H1 (cell line): ENCODE measurements at regions not wholly inside any gene's neighbourhood (a gene's known extent, or its start where the extent isn't known, plus 50 kb on each side); places are given as distances from the start of the nearest gene placed in this dataset.

Experiments used
- CTCF ChIA-PET: fragments of 300-600 bp; sonication (Branson Sonifier 250); formaldehyde crosslinking; loops from one replicate; lab custom pipeline; 2021; ENCODE audit not compliant: partially characterized antibody; lab: Charles Lee
- POLR2A ChIA-PET: fragments of 300-600 bp; sonication (Branson Sonifier 250); formaldehyde crosslinking; loops from one replicate; lab custom pipeline; 2021; ENCODE audit warnings: inconsistent platforms; ENCODE audit not compliant: partially characterized antibody; lab: Charles Lee
- DNase-seq, 2 experiments: peaks; one replicate each; pipeline versions ENCODE4 v3.0.0 to v3.0.0-alpha.2; 2010 to 2022; ENCODE audit warnings: low spot score in 2 of 2, low read depth in 1 of 2, mixed read lengths in 1 of 2
- FAIRE-seq: peaks from 2 replicates; lab custom pipeline; 2011; peaks lifted over from hg19 to GRCh38; lab: Jason Lieb, UNC
- H2AFZ ChIP-seq: 2 replicates; pipeline ENCODE4 v1.8.1; 2012; ENCODE audit warnings: low read length, inconsistent platforms
- H2AK5ac ChIP-seq: 2 replicates; pipeline ENCODE4 v1.6.1; 2013; ENCODE audit warnings: low read depth, low read length
- H2BK120ac ChIP-seq: replicated peaks from 2 replicates; pipeline ENCODE3; 2013; ENCODE audit warnings: low read depth, low read length, inconsistent platforms
- H2BK12ac ChIP-seq: 2 replicates; pipeline ENCODE4 v1.6.1; 2013; ENCODE audit warnings: low read depth, low read length
- H2BK15ac ChIP-seq: 2 replicates; pipeline ENCODE4 v1.6.1; 2013; ENCODE audit warnings: low read length
- H2BK20ac ChIP-seq: 2 replicates; pipeline ENCODE4 v1.6.1; 2013; ENCODE audit warnings: low read length
- H2BK5ac ChIP-seq: 2 replicates; pipeline ENCODE4 v1.6.1; 2013; ENCODE audit warnings: low read depth, low read length
- H3K14ac ChIP-seq: 2 replicates; pipeline ENCODE4 v1.6.1; 2013; ENCODE audit warnings: inconsistent platforms; ENCODE audit not compliant: insufficient read length
- H3K18ac ChIP-seq: 2 replicates; pipeline ENCODE4 v1.6.1; 2013; ENCODE audit warnings: low read length; ENCODE audit errors: extremely low read depth
- H3K23ac ChIP-seq: 2 replicates; pipeline ENCODE4 v1.6.1; 2013; ENCODE audit warnings: inconsistent platforms; ENCODE audit not compliant: insufficient read length
- H3K23me2 ChIP-seq: 2 replicates; pipeline ENCODE4 v1.6.1; 2013; ENCODE audit warnings: low read depth, low read length
- H3K27ac ChIP-seq: 2 replicates; pipeline ENCODE4 v1.6.1; 2011; ENCODE audit warnings: low read depth, low read length, inconsistent platforms
- H3K27me3 ChIP-seq, 4 experiments: replicated peaks in 1 of 4; 1 replicate in 1 of 4; 2 replicates in 3 of 4; pipeline versions ENCODE4 v1.6.1 to v1.8.1; 2011 to 2013; ENCODE audit warnings: low read length in 3 of 4, mild to moderate bottlenecking in 3 of 4, inconsistent platforms in 2 of 4, mixed read lengths in 2 of 4, moderate library complexity in 1 of 4; ENCODE audit not compliant: control insufficient read depth in 3 of 4, insufficient read depth in 3 of 4; ENCODE audit errors: extremely low read depth in 1 of 4
- H3K36me3 ChIP-seq, 4 experiments: 2 replicates each; pipeline versions ENCODE4 v1.6.1 to v1.8.1; 2011 to 2013; ENCODE audit warnings: mild to moderate bottlenecking in 4 of 4, low read length in 3 of 4, moderate library complexity in 2 of 4, control low read depth in 1 of 4, inconsistent platforms in 1 of 4; ENCODE audit not compliant: insufficient read depth in 4 of 4, control insufficient read depth in 2 of 4
- H3K4ac ChIP-seq: replicated peaks from 2 replicates; pipeline ENCODE3; 2013; ENCODE audit warnings: low read length, low read depth, mixed read lengths, inconsistent platforms; ENCODE audit not compliant: insufficient read length
- H3K4me1 ChIP-seq, 4 experiments: replicated peaks in 1 of 4; 1 replicate in 1 of 4; 2 replicates in 3 of 4; pipeline versions ENCODE4 v1.6.1 to v1.8.1; 2011 to 2013; ENCODE audit warnings: low read length in 3 of 4, inconsistent platforms in 2 of 4, mixed read lengths in 1 of 4; ENCODE audit not compliant: insufficient read depth in 4 of 4, control insufficient read depth in 3 of 4
- H3K4me2 ChIP-seq, 2 experiments: 2 replicates each; pipeline versions ENCODE4 v1.6.1 to v1.8.1; 2011 to 2013; ENCODE audit warnings: low read depth in 2 of 2, low read length in 2 of 2, control low read depth in 1 of 2, inconsistent platforms in 1 of 2, mild to moderate bottlenecking in 1 of 2; ENCODE audit not compliant: insufficient read depth in 1 of 2
- H3K4me3 ChIP-seq, 4 experiments: fragments of 200-600, 300-600 bp in 1 of 4; sonication (generic), shearing (Covaris generic), sonication (Bioruptor Twin) in 1 of 4; 2 replicates each; pipeline versions ENCODE4 v1.5.1 to v1.8.1; 2011 to 2016; ENCODE audit warnings: low read length in 4 of 4, low read depth in 3 of 4, control low read depth in 2 of 4, inconsistent platforms in 2 of 4, mild to moderate bottlenecking in 2 of 4, mixed read lengths in 1 of 4, moderate library complexity in 1 of 4; ENCODE audit not compliant: insufficient read depth in 2 of 4; ENCODE audit errors: extremely low read depth in 1 of 4
- H3K56ac ChIP-seq: replicated peaks from 2 replicates; pipeline ENCODE3; 2013; ENCODE audit warnings: low read depth, mild to moderate bottlenecking, mixed read lengths, low read length, inconsistent platforms; ENCODE audit not compliant: insufficient read length
- H3K79me1 ChIP-seq: 2 replicates; pipeline ENCODE4 v1.6.1; 2013; ENCODE audit warnings: low read depth, low read length, control low read depth
- H3K79me2 ChIP-seq, 2 experiments: 2 replicates each; pipeline versions ENCODE4 v1.6.1 to v1.8.1; 2012 to 2013; ENCODE audit warnings: low read length in 2 of 2, mild to moderate bottlenecking in 2 of 2, inconsistent platforms in 1 of 2; ENCODE audit not compliant: insufficient read depth in 2 of 2, control insufficient read depth in 1 of 2
- H3K9ac ChIP-seq, 4 experiments: replicated peaks in 1 of 4; 1 replicate in 1 of 4; 2 replicates in 3 of 4; pipeline versions ENCODE4 v1.6.1 to v1.8.1; 2011 to 2013; ENCODE audit warnings: low read depth in 3 of 4, low read length in 3 of 4, control low read depth in 2 of 4, mild to moderate bottlenecking in 2 of 4, moderate library complexity in 2 of 4, inconsistent platforms in 1 of 4; ENCODE audit errors: extremely low read depth in 1 of 4
- H3K9me3 ChIP-seq, 2 experiments: 2 replicates each; pipeline versions ENCODE4 v1.6.1 to v1.8.1; 2012 to 2013; ENCODE audit warnings: mild to moderate bottlenecking in 2 of 2, moderate library complexity in 2 of 2, control low read depth in 1 of 2, inconsistent platforms in 1 of 2, low read depth in 1 of 2, low read length in 1 of 2, mixed read lengths in 1 of 2; ENCODE audit not compliant: insufficient read depth in 2 of 2
- H4K20me1 ChIP-seq, 2 experiments: replicated peaks in 1 of 2; 2 replicates each; pipeline versions ENCODE3 to v1.8.1; 2011 to 2013; ENCODE audit warnings: inconsistent platforms in 2 of 2, low read length in 2 of 2, mild to moderate bottlenecking in 1 of 2; ENCODE audit not compliant: insufficient read depth in 2 of 2, control insufficient read depth in 1 of 2
- H4K5ac ChIP-seq: 2 replicates; pipeline ENCODE4 v1.6.1; 2013; ENCODE audit warnings: low read length, low read depth, mixed read lengths, inconsistent platforms; ENCODE audit not compliant: insufficient read length
- H4K8ac ChIP-seq: 2 replicates; pipeline ENCODE4 v1.8.0; 2013; ENCODE audit warnings: mild to moderate bottlenecking, moderate library complexity, low read length, inconsistent platforms; ENCODE audit not compliant: insufficient read depth; ENCODE audit errors: extremely low read depth
- H4K91ac ChIP-seq: replicated peaks from 2 replicates; pipeline ENCODE3; 2013; ENCODE audit warnings: low read length, mixed read lengths, inconsistent platforms; ENCODE audit not compliant: insufficient read length
- CREB1 ChIP-seq: IDR thresholded peaks from 2 replicates; pipeline ENCODE4 v1.6.1; 2012; ENCODE audit warnings: inconsistent platforms
- FOSL1 ChIP-seq: IDR thresholded peaks from 2 replicates; pipeline ENCODE4 v1.6.1; 2011; ENCODE audit warnings: mild to moderate bottlenecking, low read depth, low read length, moderate library complexity; ENCODE audit not compliant: insufficient read depth
- HDAC2 ChIP-seq, 2 experiments: fragments of 300-600 bp in 1 of 2; sonication (generic) in 1 of 2; IDR thresholded peaks; 2 replicates each; pipeline ENCODE4 v1.6.1; 2011 to 2012; ENCODE audit warnings: low read depth in 2 of 2, low read length in 2 of 2, mild to moderate bottlenecking in 2 of 2, moderate library complexity in 2 of 2, borderline replicate concordance in 1 of 2, inconsistent platforms in 1 of 2
- JUND ChIP-seq: IDR thresholded peaks from 2 replicates; pipeline ENCODE4 v1.6.1; 2011; ENCODE audit warnings: mild to moderate bottlenecking, improper control_type of control experiment, low read length
- MAFK ChIP-seq: IDR thresholded peaks from 2 replicates; pipeline ENCODE4 v1.6.1; 2012; ENCODE audit warnings: low read depth, mild to moderate bottlenecking, improper control_type of control experiment, low read length
- POLR2AphosphoS5 ChIP-seq: IDR thresholded peaks from 2 replicates; pipeline ENCODE4 v1.6.1; 2011; ENCODE audit warnings: low read depth, low read length
- RAD21 ChIP-seq, 2 experiments: IDR thresholded peaks in 1 of 2; conservative IDR thresholded peaks in 1 of 2; 2 replicates each; pipeline ENCODE4 v1.6.1; 2011; ENCODE audit warnings: low read depth in 2 of 2, low read length in 2 of 2, improper control_type of control experiment in 1 of 2, inconsistent platforms in 1 of 2, mild to moderate bottlenecking in 1 of 2, moderate library complexity in 1 of 2
- RFX5 ChIP-seq: IDR thresholded peaks from 2 replicates; pipeline ENCODE4 v1.6.1; 2011; ENCODE audit warnings: low read depth, low read length, improper control_type of control experiment, borderline replicate concordance
- SP1 ChIP-seq: IDR thresholded peaks from 2 replicates; pipeline ENCODE4 v1.6.1; 2011; ENCODE audit warnings: low read depth, low read length
- TAF7 ChIP-seq: optimal IDR thresholded peaks from 2 replicates; pipeline ENCODE3; 2011; ENCODE audit warnings: low read depth, mild to moderate bottlenecking, inconsistent platforms, low read length, moderate library complexity, borderline replicate concordance
- TCF12 ChIP-seq: IDR thresholded peaks from 2 replicates; pipeline ENCODE4 v1.6.1; 2011; ENCODE audit warnings: low read depth, mild to moderate bottlenecking, low read length
- WGBS, 2 experiments: shearing (Covaris generic) in 1 of 2; methylation state at CpG; one replicate each; pipeline versions ENCODE4 v1.1.6 to v1.1.7; 2013 to 2015; ENCODE audit warnings: low lambda C conversion rate in 2 of 2, mixed read lengths in 2 of 2, inconsistent platforms in 1 of 2, low coverage in 1 of 2, missing lambda C conversion rate in 1 of 2; ENCODE audit not compliant: insufficient replicate concordance in 2 of 2, insufficient coverage in 1 of 2, insufficient read length in 1 of 2; ENCODE audit errors: extremely low coverage in 1 of 2, missing lambda C conversion rate in 1 of 2; 5-methylcytosine and 5-hydroxymethylcytosine counted together

GRCh38 chr3:82494977-82495489 is 733.6 kb upstream of the GBE1 start:
- Histone ChIP-seq H3K23me2 (no peaks in the 10 kb centered on the region), H3K9me3 (no peaks in the 10 kb centered on the region), H3K27ac (no peak overlapping the region), H2BK20ac (no peak overlapping the region), H3K79me2 (no peaks in the 10 kb centered on the region), H4K91ac (no peak overlapping the region), H3K27me3 (no peaks in the 10 kb centered on the region), H3K18ac (no peak overlapping the region), H4K8ac (no peak overlapping the region), H2AFZ (no peak overlapping the region), H3K79me1 (no peaks in the 10 kb centered on the region), H2BK12ac (no peak overlapping the region), H3K4ac (no peak overlapping the region), H3K4me2 (no peak overlapping the region), H2BK120ac (no peak overlapping the region), H3K36me3 (no peaks in the 10 kb centered on the region), H3K14ac (no peak overlapping the region), H3K4me3 (no peak overlapping the region), H2AK5ac (no peak overlapping the region), H4K20me1 (no peaks in the 10 kb centered on the region), H3K9ac (no peak overlapping the region), H4K5ac (no peak overlapping the region), H2BK15ac (no peak overlapping the region), H3K56ac (no peak overlapping the region), H3K4me1 (no peaks in the 10 kb centered on the region), H2BK5ac (no peak overlapping the region), H3K23ac (no peak overlapping the region)
- DNase-seq, result no peak
- ChIA-PET POLR2A (no interaction called here), CTCF (interaction anchor here (1.2 kb wide), 1 partner anchor 622 kb away, joined by 3 read pairs; no protein-coding TSS in a partner anchor)
- WGBS, 2 experiments, result 96% methylated on average over 1 of the region's 1 CpG; no CpG with 5 or more reads in 1 of the 2 experiments
- FAIRE-seq, result no peak
- TF ChIP-seq RFX5, result no peak
- no peak for TF ChIP-seq JUND
- TF ChIP-seq FOSL1, result no peak
- TF ChIP-seq TCF12, result no peak
- TF ChIP-seq RAD21 (IDR thresholded peaks at IDR 0.05 in 1 of 2, conservative IDR thresholded peaks at IDR 0.05 in 1 of 2; ENCODE audit: low read depth in 2 of 2, low read length in 2 of 2), result no peak
- TF ChIP-seq MAFK, result no peak
- no peak for TF ChIP-seq CREB1
- no peak for TF ChIP-seq POLR2AphosphoS5
- TF ChIP-seq SP1, result no peak
- no peak for TF ChIP-seq TAF7
- no peak for TF ChIP-seq HDAC2 (IDR thresholded peaks at IDR 0.05; ENCODE audit: borderline replicate concordance in 1 of 2, low read depth in 2 of 2, low read length in 2 of 2)
